Loucy (cell line): ENCODE measurements at regions not wholly inside any gene's neighbourhood (a gene's known extent, or its start where the extent isn't known, plus 50 kb on each side); places are given as distances from the start of the nearest gene placed in this dataset.

ENCODE experiments used
- H2AFZ ChIP-seq: fragments of 200-600 bp; sonication (generic); 2 replicates; pipeline ENCODE4 v1.6.0; 2016; ENCODE audit warnings: antibody characterized with exemption, mild to moderate bottlenecking, low read length, moderate library complexity
- H3F3A ChIP-seq: fragments of 200-600 bp; 2 replicates; pipeline ENCODE4 v1.6.0; 2016; ENCODE audit warnings: antibody characterized with exemption, low read depth, mild to moderate bottlenecking
- H3K27me3 ChIP-seq: fragments of 200-600 bp; sonication (generic); 2 replicates; pipeline ENCODE4 v1.6.1; 2014; ENCODE audit warnings: low read length, mild to moderate bottlenecking; ENCODE audit not compliant: insufficient read depth, poor library complexity, severe bottlenecking
- H3K36me3 ChIP-seq: fragments of 200-600 bp; sonication (generic); 2 replicates; pipeline ENCODE4 v1.6.1; 2016; ENCODE audit warnings: low read length; ENCODE audit not compliant: insufficient read depth
- H3K4me1 ChIP-seq: fragments of 200-600 bp; sonication (generic); 2 replicates; pipeline ENCODE4 v1.5.1; 2014; ENCODE audit warnings: low read length, mild to moderate bottlenecking; ENCODE audit not compliant: insufficient read depth, poor library complexity, severe bottlenecking
- H3K4me2 ChIP-seq: fragments of 200-600 bp; sonication (generic); 2 replicates; pipeline ENCODE4 v1.6.0; 2014; ENCODE audit warnings: antibody characterized with exemption, low read length, low read depth, mild to moderate bottlenecking; ENCODE audit not compliant: poor library complexity, severe bottlenecking
- H3K4me3 ChIP-seq: fragments of 200-600 bp; sonication (generic); 2 replicates; pipeline ENCODE4 v1.5.1; 2014; ENCODE audit warnings: low read length, mild to moderate bottlenecking, mixed read lengths; ENCODE audit not compliant: poor library complexity, severe bottlenecking
- H3K79me2 ChIP-seq: fragments of 200-600 bp; sonication (generic); 2 replicates; pipeline ENCODE4 v1.6.1; 2014; ENCODE audit warnings: low read length; ENCODE audit not compliant: insufficient read depth
- H3K9ac ChIP-seq: fragments of 200-600 bp; sonication (generic); 2 replicates; pipeline ENCODE4 v1.6.0; 2014; ENCODE audit warnings: mild to moderate bottlenecking, low read depth, low read length, moderate library complexity; ENCODE audit not compliant: poor library complexity, severe bottlenecking
- H3K9me2 ChIP-seq: fragments of 200-600 bp; sonication (generic); replicated peaks from 2 replicates; pipeline ENCODE4 v1.6.1; 2016; ENCODE audit warnings: low read depth, low read length, mixed read lengths
- H3K9me3 ChIP-seq: fragments of 200-600 bp; sonication (generic); 2 replicates; pipeline ENCODE4 v1.6.1; 2014; ENCODE audit warnings: mild to moderate bottlenecking, antibody characterized with exemption, low read length, low read depth; ENCODE audit not compliant: insufficient read depth
- H4K20me1 ChIP-seq: fragments of 200-600 bp; sonication (generic); 2 replicates; pipeline ENCODE4 v1.6.0; 2014; ENCODE audit warnings: antibody characterized with exemption, low read length, mild to moderate bottlenecking; ENCODE audit not compliant: insufficient read depth, poor library complexity, severe bottlenecking
- EZH2phosphoT487 ChIP-seq: fragments of 200-600 bp; IDR thresholded peaks from 2 replicates; pipeline ENCODE4 v1.6.1; 2018; ENCODE audit warnings: antibody characterized with exemption, mild to moderate bottlenecking, moderate library complexity, borderline replicate concordance
- TF ChIP-seq, protein P1 (sequence below): fragments of 200-600 bp; sonication (generic); conservative IDR thresholded peaks from 2 replicates; pipeline ENCODE4 v1.5.1; 2014; ENCODE audit warnings: mild to moderate bottlenecking, antibody characterized with exemption, low read length

- H3K79me2 ChIP-seq, result no peaks in the 10 kb centered on the region
- no peaks in the 10 kb centered on the region for H3K27me3 ChIP-seq
- no peak overlapping the region for H3K4me3 ChIP-seq
- no peaks in the 10 kb centered on the region for H3K4me1 ChIP-seq
- no peak overlapping the region for H2AFZ ChIP-seq
- no peaks in the 10 kb centered on the region for H4K20me1 ChIP-seq
- no peak overlapping the region for H3K4me2 ChIP-seq
- H3K9me2 ChIP-seq, result no peaks in the 10 kb centered on the region
- H3F3A ChIP-seq, result no peaks in the 10 kb centered on the region
- no peak for TF ChIP-seq EZH2phosphoT487
- TF ChIP-seq, protein P1, sequence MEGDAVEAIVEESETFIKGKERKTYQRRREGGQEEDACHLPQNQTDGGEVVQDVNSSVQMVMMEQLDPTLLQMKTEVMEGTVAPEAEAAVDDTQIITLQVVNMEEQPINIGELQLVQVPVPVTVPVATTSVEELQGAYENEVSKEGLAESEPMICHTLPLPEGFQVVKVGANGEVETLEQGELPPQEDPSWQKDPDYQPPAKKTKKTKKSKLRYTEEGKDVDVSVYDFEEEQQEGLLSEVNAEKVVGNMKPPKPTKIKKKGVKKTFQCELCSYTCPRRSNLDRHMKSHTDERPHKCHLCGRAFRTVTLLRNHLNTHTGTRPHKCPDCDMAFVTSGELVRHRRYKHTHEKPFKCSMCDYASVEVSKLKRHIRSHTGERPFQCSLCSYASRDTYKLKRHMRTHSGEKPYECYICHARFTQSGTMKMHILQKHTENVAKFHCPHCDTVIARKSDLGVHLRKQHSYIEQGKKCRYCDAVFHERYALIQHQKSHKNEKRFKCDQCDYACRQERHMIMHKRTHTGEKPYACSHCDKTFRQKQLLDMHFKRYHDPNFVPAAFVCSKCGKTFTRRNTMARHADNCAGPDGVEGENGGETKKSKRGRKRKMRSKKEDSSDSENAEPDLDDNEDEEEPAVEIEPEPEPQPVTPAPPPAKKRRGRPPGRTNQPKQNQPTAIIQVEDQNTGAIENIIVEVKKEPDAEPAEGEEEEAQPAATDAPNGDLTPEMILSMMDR, result no peak
- no peaks in the 10 kb centered on the region; the same call in 1 of the 2 replicates for H3K9me3 ChIP-seq
- no peaks in the 10 kb centered on the region for H3K36me3 ChIP-seq
- no peak overlapping the region for H3K9ac ChIP-seq
Observed at GRCh38 chr1:80759354-80759753, 1041.4 kb upstream of the ADGRL2 start.

GRCh38 chr1:80755944-80756343 lies 1044.8 kb upstream of the ADGRL2 start:
- Histone ChIP-seq H3K9ac (no peak overlapping the region), H3K9me2 (no peaks in the 10 kb centered on the region), H4K20me1 (no peaks in the 10 kb centered on the region), H3K36me3 (no peaks in the 10 kb centered on the region), H3K4me2 (no peak overlapping the region), H3K9me3 (no peaks in the 10 kb centered on the region), H3K79me2 (no peaks in the 10 kb centered on the region), H3K4me3 (no peak overlapping the region), H3K4me1 (no peaks in the 10 kb centered on the region), H3K27me3 (no peaks in the 10 kb centered on the region), H2AFZ (no peak overlapping the region), H3F3A (no peaks in the 10 kb centered on the region)
- TF ChIP-seq, protein P1, result no peak

DNA sequence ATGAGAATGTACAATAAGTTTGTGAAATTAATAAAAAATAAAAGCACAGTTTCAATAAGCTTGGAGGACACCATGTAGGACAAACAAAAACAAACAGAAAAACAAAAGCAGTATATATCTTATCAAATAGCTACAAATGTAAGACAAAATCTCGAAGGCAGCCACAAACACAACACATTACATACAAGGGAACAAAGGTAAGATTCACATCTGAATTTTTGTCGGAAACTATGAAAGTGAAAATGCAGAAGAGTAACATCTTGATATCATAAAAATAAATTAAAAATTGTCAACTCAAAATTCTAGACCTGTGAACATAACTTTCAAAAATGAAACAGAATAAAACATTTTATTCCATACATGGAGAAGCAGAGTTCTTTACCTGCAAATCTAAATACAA lies 1049.5 kb upstream of the ADGRL2 start:
- H3K9me2 ChIP-seq, result no peaks in the 10 kb centered on the region
- no peak overlapping the region for H2AFZ ChIP-seq
- no peaks in the 10 kb centered on the region for H3K4me1 ChIP-seq
- H3K4me2 ChIP-seq, result no peak overlapping the region
- H3F3A ChIP-seq, result no peaks in the 10 kb centered on the region
- H3K4me3 ChIP-seq, result no peak overlapping the region
- H3K36me3 ChIP-seq, result no peaks in the 10 kb centered on the region
- H3K79me2 ChIP-seq, result no peaks in the 10 kb centered on the region
- TF ChIP-seq EZH2phosphoT487, result no peak
- TF ChIP-seq, protein P1, result no peak
- no peak overlapping the region for H3K9ac ChIP-seq
- H3K27me3 ChIP-seq, result no peaks in the 10 kb centered on the region
- H3K9me3 ChIP-seq, result no peaks in the 10 kb centered on the region
- H4K20me1 ChIP-seq, result no peaks in the 10 kb centered on the region
